Left ventricle myocardium inferior (tissue), 1 donor: ENCODE measurements at regions not wholly inside any gene's neighbourhood (a gene's known extent, or its start where the extent isn't known, plus 50 kb on each side); places are given as distances from the start of the nearest gene placed in this dataset.
"Not testable (repeated sequence)": the region's sequence is repeated elsewhere in the genome, so short reads cannot be mapped to it uniquely, and the experiment has no call there.

ENCODE experiments used
- DNase-seq: peaks from one replicate; pipeline ENCODE4 v3.0.0-alpha.2; 2020
- H3K27ac ChIP-seq: fragments of 200-600 bp; replicated peaks from 2 replicates; pipeline ENCODE4 v1.8.0; 2021
- H3K27me3 ChIP-seq: fragments of 200-600 bp; 2 replicates; pipeline ENCODE4 v1.8.0; 2021; ENCODE audit warnings: low read depth
- H3K36me3 ChIP-seq: fragments of 200-600 bp; 2 replicates; pipeline ENCODE4 v1.8.0; 2021
- H3K4me1 ChIP-seq: fragments of 200-600 bp; 2 replicates; pipeline ENCODE4 v1.8.0; 2021
- H3K4me3 ChIP-seq: fragments of 200-600 bp; 2 replicates; pipeline ENCODE4 v1.8.0; 2021; ENCODE audit warnings: mild to moderate bottlenecking, moderate library complexity
- H3K9me3 ChIP-seq: fragments of 200-600 bp; replicated peaks from 2 replicates; pipeline ENCODE4 v1.8.0; 2021
- CTCF ChIP-seq: fragments of 200-600 bp; IDR thresholded peaks from 2 replicates; pipeline ENCODE4 v1.8.0; 2021; ENCODE audit warnings: antibody characterized with exemption, mild to moderate bottlenecking, borderline replicate concordance
- intact Hi-C: fragments of 100-400 bp; cut with micrococcal nuclease; formaldehyde crosslinking; loops from one replicate; pipeline ENCODE4 v1.11.0; 2022
- donor health status: DM: no; HTN: yes; CAD: no; lungs with severe emphysema.

GRCh38 chr1:68815632-68816031 lies 318.8 kb upstream of the DEPDC1 start:
- TF ChIP-seq CTCF, result no peak
- intact Hi-C loops, result no loop called here
- Histone ChIP-seq H3K4me3 (no peak overlapping the region), H3K27ac (no peak overlapping the region), H3K27me3 (no peaks in the 10 kb centered on the region), H3K36me3 (no peaks in the 10 kb centered on the region), H3K4me1 (no peaks in the 10 kb centered on the region), H3K9me3 (no peaks in the 10 kb centered on the region)
- DNase-seq, result no peak

GRCh38 chr1:68817505-68818210 lies 320.8 kb upstream of the DEPDC1 start:
- intact Hi-C loops, H3K4me3 ChIP-seq, H3K4me1 ChIP-seq, H3K9me3 ChIP-seq, H3K36me3 ChIP-seq, H3K27me3 ChIP-seq, H3K27ac ChIP-seq, DNase-seq: not testable (repeated sequence)

GRCh38 chr1:68819190-68819829 lies 322.4 kb upstream of the DEPDC1 start:
- intact Hi-C loops, result no loop called here
- no peaks in the 10 kb centered on the region for H3K36me3 ChIP-seq
- TF ChIP-seq CTCF, result peak; percentile 57

GRCh38 chr1:68820151-68820550 lies 323.3 kb upstream of the DEPDC1 start:
- Histone ChIP-seq H3K27me3 (no peaks in the 10 kb centered on the region), H3K9me3 (no peaks in the 10 kb centered on the region), H3K4me1 (no peaks in the 10 kb centered on the region), H3K36me3 (no peaks in the 10 kb centered on the region), H3K27ac (no peak overlapping the region), H3K4me3 (no peak overlapping the region)
- no peak for TF ChIP-seq CTCF
- DNase-seq, result no peak
- intact Hi-C loops, result no loop called here

More at GRCh38 chr1:68819190-68819829, 322.4 kb upstream of the DEPDC1 start:
- no peaks in the 10 kb centered on the region for H3K4me1 ChIP-seq
- H3K9me3 ChIP-seq, result no peaks in the 10 kb centered on the region
- no peak overlapping the region for H3K27ac ChIP-seq
- DNase-seq, result no peak
- no peak overlapping the region for H3K4me3 ChIP-seq
- H3K27me3 ChIP-seq, result no peaks in the 10 kb centered on the region

- no peak overlapping the region for H3K27ac ChIP-seq
- no peaks in the 10 kb centered on the region for H3K4me1 ChIP-seq
- no peak overlapping the region for H3K4me3 ChIP-seq
- H3K27me3 ChIP-seq, result no peaks in the 10 kb centered on the region
- DNase-seq, result no peak
- peaks cover 28% of the 10 kb centered on the region for H3K9me3 ChIP-seq
- TF ChIP-seq CTCF, result no peak
- intact Hi-C loops, result no loop called here
- H3K36me3 ChIP-seq, result no peaks in the 10 kb centered on the region
These were observed 330.0 kb upstream of the DEPDC1 start for GRCh38 chr1:68826836-68827235.

- intact Hi-C loops, result no loop called here
- no peaks in the 10 kb centered on the region for H3K27me3 ChIP-seq
- no peak for DNase-seq
- no peaks in the 10 kb centered on the region for H3K4me1 ChIP-seq
- peaks cover 32% of the 10 kb centered on the region for H3K9me3 ChIP-seq
- H3K36me3 ChIP-seq, result no peaks in the 10 kb centered on the region
- no peak for TF ChIP-seq CTCF
- no peak overlapping the region for H3K4me3 ChIP-seq
- no peak overlapping the region for H3K27ac ChIP-seq
These were observed 330.4 kb upstream of the DEPDC1 start for GRCh38 chr1:68827261-68827660.
